H1 (cell line): ENCODE measurements at regions not wholly inside any gene's neighbourhood (a gene's known extent, or its start where the extent isn't known, plus 50 kb on each side); places are given as distances from the start of the nearest gene placed in this dataset.

Source experiments
- CTCF ChIA-PET: fragments of 300-600 bp; sonication (Branson Sonifier 250); formaldehyde crosslinking; loops from one replicate; lab custom pipeline; 2021; ENCODE audit not compliant: partially characterized antibody; lab: Charles Lee
- POLR2A ChIA-PET: fragments of 300-600 bp; sonication (Branson Sonifier 250); formaldehyde crosslinking; loops from one replicate; lab custom pipeline; 2021; ENCODE audit warnings: inconsistent platforms; ENCODE audit not compliant: partially characterized antibody; lab: Charles Lee
- DNase-seq, 2 experiments: peaks; one replicate each; pipeline versions ENCODE4 v3.0.0 to v3.0.0-alpha.2; 2010 to 2022; ENCODE audit warnings: low spot score in 2 of 2, low read depth in 1 of 2, mixed read lengths in 1 of 2
- FAIRE-seq: peaks from 2 replicates; lab custom pipeline; 2011; peaks lifted over from hg19 to GRCh38; lab: Jason Lieb, UNC
- H2AFZ ChIP-seq: 2 replicates; pipeline ENCODE4 v1.8.1; 2012; ENCODE audit warnings: low read length, inconsistent platforms
- H2AK5ac ChIP-seq: 2 replicates; pipeline ENCODE4 v1.6.1; 2013; ENCODE audit warnings: low read depth, low read length
- H2BK120ac ChIP-seq: replicated peaks from 2 replicates; pipeline ENCODE3; 2013; ENCODE audit warnings: low read depth, low read length, inconsistent platforms
- H2BK12ac ChIP-seq: 2 replicates; pipeline ENCODE4 v1.6.1; 2013; ENCODE audit warnings: low read depth, low read length
- H2BK15ac ChIP-seq: 2 replicates; pipeline ENCODE4 v1.6.1; 2013; ENCODE audit warnings: low read length
- H2BK20ac ChIP-seq: 2 replicates; pipeline ENCODE4 v1.6.1; 2013; ENCODE audit warnings: low read length
- H2BK5ac ChIP-seq: 2 replicates; pipeline ENCODE4 v1.6.1; 2013; ENCODE audit warnings: low read depth, low read length
- H3K14ac ChIP-seq: 2 replicates; pipeline ENCODE4 v1.6.1; 2013; ENCODE audit warnings: inconsistent platforms; ENCODE audit not compliant: insufficient read length
- H3K18ac ChIP-seq: 2 replicates; pipeline ENCODE4 v1.6.1; 2013; ENCODE audit warnings: low read length; ENCODE audit errors: extremely low read depth
- H3K23ac ChIP-seq: 2 replicates; pipeline ENCODE4 v1.6.1; 2013; ENCODE audit warnings: inconsistent platforms; ENCODE audit not compliant: insufficient read length
- H3K23me2 ChIP-seq: 2 replicates; pipeline ENCODE4 v1.6.1; 2013; ENCODE audit warnings: low read depth, low read length
- H3K27ac ChIP-seq: 2 replicates; pipeline ENCODE4 v1.6.1; 2011; ENCODE audit warnings: low read depth, low read length, inconsistent platforms
- H3K27me3 ChIP-seq, 4 experiments: replicated peaks in 1 of 4; 1 replicate in 1 of 4; 2 replicates in 3 of 4; pipeline versions ENCODE4 v1.6.1 to v1.8.1; 2011 to 2013; ENCODE audit warnings: low read length in 3 of 4, mild to moderate bottlenecking in 3 of 4, inconsistent platforms in 2 of 4, mixed read lengths in 2 of 4, moderate library complexity in 1 of 4; ENCODE audit not compliant: control insufficient read depth in 3 of 4, insufficient read depth in 3 of 4; ENCODE audit errors: extremely low read depth in 1 of 4
- H3K36me3 ChIP-seq, 4 experiments: 2 replicates each; pipeline versions ENCODE4 v1.6.1 to v1.8.1; 2011 to 2013; ENCODE audit warnings: mild to moderate bottlenecking in 4 of 4, low read length in 3 of 4, moderate library complexity in 2 of 4, control low read depth in 1 of 4, inconsistent platforms in 1 of 4; ENCODE audit not compliant: insufficient read depth in 4 of 4, control insufficient read depth in 2 of 4
- H3K4ac ChIP-seq: replicated peaks from 2 replicates; pipeline ENCODE3; 2013; ENCODE audit warnings: low read length, low read depth, mixed read lengths, inconsistent platforms; ENCODE audit not compliant: insufficient read length
- H3K4me1 ChIP-seq, 4 experiments: replicated peaks in 1 of 4; 1 replicate in 1 of 4; 2 replicates in 3 of 4; pipeline versions ENCODE4 v1.6.1 to v1.8.1; 2011 to 2013; ENCODE audit warnings: low read length in 3 of 4, inconsistent platforms in 2 of 4, mixed read lengths in 1 of 4; ENCODE audit not compliant: insufficient read depth in 4 of 4, control insufficient read depth in 3 of 4
- H3K4me2 ChIP-seq, 2 experiments: 2 replicates each; pipeline versions ENCODE4 v1.6.1 to v1.8.1; 2011 to 2013; ENCODE audit warnings: low read depth in 2 of 2, low read length in 2 of 2, control low read depth in 1 of 2, inconsistent platforms in 1 of 2, mild to moderate bottlenecking in 1 of 2; ENCODE audit not compliant: insufficient read depth in 1 of 2
- H3K4me3 ChIP-seq, 4 experiments: fragments of 200-600, 300-600 bp in 1 of 4; sonication (generic), shearing (Covaris generic), sonication (Bioruptor Twin) in 1 of 4; 2 replicates each; pipeline versions ENCODE4 v1.5.1 to v1.8.1; 2011 to 2016; ENCODE audit warnings: low read length in 4 of 4, low read depth in 3 of 4, control low read depth in 2 of 4, inconsistent platforms in 2 of 4, mild to moderate bottlenecking in 2 of 4, mixed read lengths in 1 of 4, moderate library complexity in 1 of 4; ENCODE audit not compliant: insufficient read depth in 2 of 4; ENCODE audit errors: extremely low read depth in 1 of 4
- H3K56ac ChIP-seq: replicated peaks from 2 replicates; pipeline ENCODE3; 2013; ENCODE audit warnings: low read depth, mild to moderate bottlenecking, mixed read lengths, low read length, inconsistent platforms; ENCODE audit not compliant: insufficient read length
- H3K79me1 ChIP-seq: 2 replicates; pipeline ENCODE4 v1.6.1; 2013; ENCODE audit warnings: low read depth, low read length, control low read depth
- H3K79me2 ChIP-seq, 2 experiments: 2 replicates each; pipeline versions ENCODE4 v1.6.1 to v1.8.1; 2012 to 2013; ENCODE audit warnings: low read length in 2 of 2, mild to moderate bottlenecking in 2 of 2, inconsistent platforms in 1 of 2; ENCODE audit not compliant: insufficient read depth in 2 of 2, control insufficient read depth in 1 of 2
- H3K9ac ChIP-seq, 4 experiments: replicated peaks in 1 of 4; 1 replicate in 1 of 4; 2 replicates in 3 of 4; pipeline versions ENCODE4 v1.6.1 to v1.8.1; 2011 to 2013; ENCODE audit warnings: low read depth in 3 of 4, low read length in 3 of 4, control low read depth in 2 of 4, mild to moderate bottlenecking in 2 of 4, moderate library complexity in 2 of 4, inconsistent platforms in 1 of 4; ENCODE audit errors: extremely low read depth in 1 of 4
- H3K9me3 ChIP-seq, 2 experiments: 2 replicates each; pipeline versions ENCODE4 v1.6.1 to v1.8.1; 2012 to 2013; ENCODE audit warnings: mild to moderate bottlenecking in 2 of 2, moderate library complexity in 2 of 2, control low read depth in 1 of 2, inconsistent platforms in 1 of 2, low read depth in 1 of 2, low read length in 1 of 2, mixed read lengths in 1 of 2; ENCODE audit not compliant: insufficient read depth in 2 of 2
- H4K20me1 ChIP-seq, 2 experiments: replicated peaks in 1 of 2; 2 replicates each; pipeline versions ENCODE3 to v1.8.1; 2011 to 2013; ENCODE audit warnings: inconsistent platforms in 2 of 2, low read length in 2 of 2, mild to moderate bottlenecking in 1 of 2; ENCODE audit not compliant: insufficient read depth in 2 of 2, control insufficient read depth in 1 of 2
- H4K5ac ChIP-seq: 2 replicates; pipeline ENCODE4 v1.6.1; 2013; ENCODE audit warnings: low read length, low read depth, mixed read lengths, inconsistent platforms; ENCODE audit not compliant: insufficient read length
- H4K8ac ChIP-seq: 2 replicates; pipeline ENCODE4 v1.8.0; 2013; ENCODE audit warnings: mild to moderate bottlenecking, moderate library complexity, low read length, inconsistent platforms; ENCODE audit not compliant: insufficient read depth; ENCODE audit errors: extremely low read depth
- H4K91ac ChIP-seq: replicated peaks from 2 replicates; pipeline ENCODE3; 2013; ENCODE audit warnings: low read length, mixed read lengths, inconsistent platforms; ENCODE audit not compliant: insufficient read length
- CTCF ChIP-seq, 3 experiments: IDR thresholded peaks; 1 replicate in 2 of 3; 2 replicates in 1 of 3; pipeline versions ENCODE4 v1.5.1 to v1.6.1; 2011; ENCODE audit warnings: low read length in 3 of 3, mild to moderate bottlenecking in 3 of 3, inconsistent platforms in 2 of 3, low read depth in 1 of 3, moderate library complexity in 1 of 3; ENCODE audit not compliant: insufficient read depth in 1 of 3; ENCODE audit errors: control extremely low read depth in 1 of 3
- MAX ChIP-seq: IDR thresholded peaks from 2 replicates; pipeline ENCODE4 v1.6.1; 2012; ENCODE audit warnings: inconsistent platforms
- RAD21 ChIP-seq, 2 experiments: IDR thresholded peaks in 1 of 2; conservative IDR thresholded peaks in 1 of 2; 2 replicates each; pipeline ENCODE4 v1.6.1; 2011; ENCODE audit warnings: low read depth in 2 of 2, low read length in 2 of 2, improper control_type of control experiment in 1 of 2, inconsistent platforms in 1 of 2, mild to moderate bottlenecking in 1 of 2, moderate library complexity in 1 of 2
- WGBS, 2 experiments: shearing (Covaris generic) in 1 of 2; methylation state at CpG; one replicate each; pipeline versions ENCODE4 v1.1.6 to v1.1.7; 2013 to 2015; ENCODE audit warnings: low lambda C conversion rate in 2 of 2, mixed read lengths in 2 of 2, inconsistent platforms in 1 of 2, low coverage in 1 of 2, missing lambda C conversion rate in 1 of 2; ENCODE audit not compliant: insufficient replicate concordance in 2 of 2, insufficient coverage in 1 of 2, insufficient read length in 1 of 2; ENCODE audit errors: extremely low coverage in 1 of 2, missing lambda C conversion rate in 1 of 2; 5-methylcytosine and 5-hydroxymethylcytosine counted together

- H3K9me3 ChIP-seq = no peaks in the 10 kb centered on the region
- no peak overlapping the region for H3K4me3 ChIP-seq
- H3K79me2 ChIP-seq = no peaks in the 10 kb centered on the region
- no peaks in the 10 kb centered on the region for H3K27me3 ChIP-seq
- H3K36me3 ChIP-seq = no peaks in the 10 kb centered on the region
- CTCF ChIA-PET = interaction anchor here (0.8 to 1.4 kb wide), 4 partner anchors 11 to 790 kb away, joined by 3 to 5 read pairs (median 3); no protein-coding TSS in a partner anchor
- no peak overlapping the region for H3K27ac ChIP-seq
- no peaks in the 10 kb centered on the region for H3K79me1 ChIP-seq
- H2BK20ac ChIP-seq = no peak overlapping the region
- no peaks in the 10 kb centered on the region for H4K20me1 ChIP-seq
- no peak for DNase-seq
- H2BK15ac ChIP-seq = no peak overlapping the region
- no peaks in the 10 kb centered on the region for H3K4me1 ChIP-seq
- 80% methylated on average over 1 of the region's 1 CpG; no CpG with 5 or more reads in 1 of the 2 experiments for WGBS, 2 experiments
- H3K4me2 ChIP-seq = no peak overlapping the region
- 0 out of 2 replicates have a peak, but pooled peaks cover 1% of the 10 kb centered on the region for H3K23me2 ChIP-seq
- H2BK12ac ChIP-seq = no peak overlapping the region
- TF ChIP-seq RAD21 (IDR thresholded peaks at IDR 0.05 in 1 of 2, conservative IDR thresholded peaks at IDR 0.05 in 1 of 2; ENCODE audit: low read depth in 2 of 2, low read length in 2 of 2) (peak in 1 of 2 experiments; percentile 33; a peak in 3 of 4 replicates), MAX (no peak), CTCF (IDR thresholded peaks at IDR 0.05; ENCODE audit: control extremely low read depth in 1 of 3, insufficient read depth in 1 of 3, low read depth in 1 of 3, low read length in 3 of 3) (peak in 1 of 3 experiments; percentile 8; a peak in 2 of 4 replicates)
- no peak overlapping the region for H2BK120ac ChIP-seq
- H4K91ac ChIP-seq = no peak overlapping the region
- no peak overlapping the region for H3K4ac ChIP-seq
- no peak overlapping the region for H3K18ac ChIP-seq
- no peak overlapping the region for H2AK5ac ChIP-seq
- no peak overlapping the region for H3K14ac ChIP-seq
- no peak overlapping the region for H3K23ac ChIP-seq
- H4K5ac ChIP-seq = no peak overlapping the region
- no peak for FAIRE-seq
- no peak overlapping the region for H2AFZ ChIP-seq
- no peak overlapping the region for H4K8ac ChIP-seq
- POLR2A ChIA-PET = no interaction called here
- no peak overlapping the region for H3K9ac ChIP-seq
- H3K56ac ChIP-seq = no peak overlapping the region
- no peak overlapping the region for H2BK5ac ChIP-seq
Observed at GRCh38 chr18:1751249-1751648, 820.1 kb downstream of the METTL4 start.
